GM19023 (cell line): ENCODE measurements at regions not wholly inside any gene's neighbourhood (a gene's known extent, or its start where the extent isn't known, plus 50 kb on each side); places are given as distances from the start of the nearest gene placed in this dataset.

Source experiments
- ATAC-seq: cut with Tn5 transposase; IDR thresholded peaks from one replicate; pipeline ENCODE4 v1.9.1; 2021; ENCODE audit warnings: mild to moderate bottlenecking, moderate library complexity; ENCODE audit not compliant: unreplicated experiment

- no peak for ATAC-seq
These were observed 50.0 kb upstream of the DOCK9 start for GRCh38 chr13:99027661-99028425.

DNA sequence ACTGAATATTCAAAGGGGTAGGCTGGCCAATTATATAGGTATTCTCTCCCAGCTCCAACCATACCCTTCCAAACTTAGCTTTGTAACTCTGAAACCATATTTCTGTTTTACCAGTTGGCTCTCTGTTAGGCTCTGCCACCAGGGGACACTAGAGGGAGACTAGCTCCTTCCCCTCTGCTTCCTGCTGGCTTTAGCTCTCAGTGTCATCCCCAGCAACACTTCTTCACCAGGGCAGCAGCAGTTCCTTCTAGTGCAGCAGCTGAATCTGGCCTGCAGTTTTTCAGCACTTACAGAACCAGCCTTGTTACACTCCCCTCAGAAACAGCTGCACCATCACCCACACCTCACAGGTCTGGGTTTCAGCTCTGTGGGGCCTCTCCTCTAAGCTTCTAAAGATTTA, 51.0 kb upstream of the DOCK9 start:
- ATAC-seq = no peak

- no peak for ATAC-seq
These were observed 51.7 kb upstream of the DOCK9 start for GRCh38 chr13:99029576-99029975.

- no peak for ATAC-seq
These were observed 52.5 kb upstream of the DOCK9 start for GRCh38 chr13:99030326-99030725.

DNA sequence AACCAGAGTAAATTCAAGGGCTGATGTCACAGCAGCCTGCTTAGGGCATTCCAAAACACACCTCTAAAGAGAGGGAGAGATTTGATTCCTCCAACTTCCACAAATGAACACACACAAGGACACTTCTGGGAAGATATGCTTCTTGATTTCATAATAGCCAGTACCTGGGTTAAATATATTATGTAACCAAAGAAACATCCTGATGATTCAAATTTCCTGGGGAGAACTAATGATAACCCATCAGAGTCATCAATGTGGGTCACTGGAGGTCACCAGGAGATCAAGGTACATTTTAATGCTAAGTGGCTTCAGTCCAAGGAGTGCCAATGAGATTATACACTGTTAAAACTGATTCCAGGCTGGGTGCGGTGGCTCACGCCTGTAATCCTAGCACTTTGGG, 54.0 kb upstream of the DOCK9 start:
- ATAC-seq = no peak

DNA sequence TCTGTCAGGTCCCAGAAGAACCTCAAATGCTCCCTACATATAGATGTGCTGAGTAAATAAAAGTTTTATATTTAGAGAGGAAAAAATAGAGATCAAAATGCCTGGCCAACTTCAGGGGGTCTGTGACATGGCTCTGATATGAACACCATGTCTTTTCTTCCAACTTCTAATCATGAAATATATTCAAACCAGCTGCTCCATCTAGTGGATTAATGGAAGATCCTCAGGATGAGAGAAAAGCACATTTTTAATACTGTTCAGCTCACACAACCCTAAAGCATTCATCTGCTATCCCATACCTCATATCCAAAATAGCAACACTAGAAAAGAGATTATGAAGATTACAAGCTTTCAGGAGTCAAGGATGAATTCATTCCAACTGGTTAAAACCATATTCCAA, 56.0 kb upstream of the DOCK9 start:
- no peak for ATAC-seq

- ATAC-seq = no peak
These were observed 56.6 kb upstream of the DOCK9 start for GRCh38 chr13:99034333-99035085.

- no peak for ATAC-seq
These were observed 57.9 kb upstream of the DOCK9 start for GRCh38 chr13:99035715-99036114.

DNA sequence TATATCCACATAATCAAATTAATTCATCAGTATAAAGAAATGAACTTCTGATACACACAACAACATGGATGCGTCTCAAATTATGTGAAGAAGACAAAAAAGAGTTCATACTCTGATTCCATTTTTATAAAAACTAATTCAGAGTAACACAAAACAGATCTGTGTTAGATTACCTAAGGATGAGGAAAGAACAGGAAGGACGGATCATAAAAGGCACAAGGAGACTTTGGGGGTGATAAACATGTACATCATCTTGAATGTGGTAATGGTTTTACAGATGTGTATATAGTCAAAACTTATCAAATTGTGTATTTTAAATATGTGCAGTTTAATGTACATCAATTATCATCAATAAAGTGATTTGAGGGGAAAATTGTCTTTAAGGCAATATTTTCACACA, 59.9 kb upstream of the DOCK9 start:
- no peak for ATAC-seq

GRCh38 chr13:99039718-99040280, 61.9 kb upstream of the DOCK9 start:
- ATAC-seq = no peak

- ATAC-seq = no peak
These were observed 62.8 kb upstream of the DOCK9 start for GRCh38 chr13:99040536-99041131.

DNA sequence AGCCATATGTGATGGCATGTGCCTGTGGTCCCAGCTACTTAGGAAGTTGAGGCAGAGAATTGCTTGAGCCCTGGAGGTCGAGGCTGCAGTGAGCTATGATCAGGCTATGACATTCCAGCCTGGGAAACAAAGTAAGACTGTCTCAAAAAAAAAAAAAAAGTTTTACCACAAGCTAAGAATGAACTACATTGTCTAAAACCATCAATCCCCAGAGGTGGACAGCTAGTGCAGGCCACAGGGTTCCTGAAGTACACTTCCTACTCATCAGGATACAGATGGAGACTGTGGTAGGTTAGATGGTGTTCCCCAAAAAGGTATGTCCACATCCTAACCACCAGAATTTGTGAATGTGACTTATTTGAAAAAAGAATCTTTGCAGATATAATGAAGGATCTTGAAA, 63.5 kb upstream of the DOCK9 start:
- ATAC-seq = no peak

GRCh38 chr13:99041788-99042187, 63.9 kb upstream of the DOCK9 start:
- ATAC-seq = no peak

DNA sequence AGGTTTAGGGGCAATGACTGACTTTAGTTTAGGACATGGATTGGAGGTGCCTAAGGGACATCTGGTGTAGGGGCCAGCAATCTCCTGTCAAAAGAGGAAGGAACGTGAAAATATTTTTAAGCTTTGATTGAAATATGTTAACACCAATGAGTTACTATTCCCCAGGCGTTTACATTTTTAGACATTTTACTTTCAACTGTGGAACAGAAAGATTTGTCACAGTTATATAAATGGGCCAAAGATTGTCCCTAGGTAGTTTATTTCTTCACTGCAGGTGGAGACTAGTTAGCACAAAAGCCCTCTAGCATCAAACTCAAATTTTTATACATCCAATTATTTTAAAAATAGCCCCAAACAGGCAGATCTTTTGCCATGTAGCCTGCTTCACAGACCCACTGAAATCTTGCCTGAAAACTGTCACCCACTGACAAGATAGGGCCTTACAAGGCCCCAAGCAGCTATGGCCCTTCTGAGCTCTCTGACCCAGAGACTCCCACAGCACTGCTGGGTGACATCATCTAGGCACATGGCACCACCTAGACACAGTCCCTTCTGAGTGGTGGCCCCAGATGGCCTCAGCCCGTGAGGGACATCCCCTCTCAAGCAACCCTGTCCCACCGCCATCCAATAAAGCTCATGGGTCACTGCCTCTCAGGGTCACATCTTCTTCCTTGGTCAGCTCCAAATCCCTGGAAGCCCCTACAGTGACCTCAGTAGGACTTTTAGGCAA, 64.8 kb upstream of the DOCK9 start:
- no peak for ATAC-seq

DNA sequence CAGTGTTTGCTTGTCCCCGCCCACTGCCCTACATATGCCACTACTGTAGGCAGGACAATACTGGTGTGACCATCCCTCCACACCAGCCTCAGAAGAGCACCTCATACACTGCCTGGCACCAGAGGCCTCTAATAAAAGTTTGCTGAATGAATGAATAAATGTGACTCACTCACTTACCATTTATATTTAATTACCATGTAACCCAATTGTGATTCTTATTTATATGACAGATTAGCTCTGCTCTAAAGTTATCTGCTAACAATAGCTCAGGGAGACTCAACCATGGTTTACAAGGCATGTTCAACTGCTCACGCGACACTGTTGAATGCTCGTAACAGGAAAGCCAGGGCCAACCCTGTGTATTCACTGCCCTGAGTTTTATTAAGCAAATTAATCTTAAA, 66.0 kb upstream of the DOCK9 start:
- ATAC-seq = no peak

DNA sequence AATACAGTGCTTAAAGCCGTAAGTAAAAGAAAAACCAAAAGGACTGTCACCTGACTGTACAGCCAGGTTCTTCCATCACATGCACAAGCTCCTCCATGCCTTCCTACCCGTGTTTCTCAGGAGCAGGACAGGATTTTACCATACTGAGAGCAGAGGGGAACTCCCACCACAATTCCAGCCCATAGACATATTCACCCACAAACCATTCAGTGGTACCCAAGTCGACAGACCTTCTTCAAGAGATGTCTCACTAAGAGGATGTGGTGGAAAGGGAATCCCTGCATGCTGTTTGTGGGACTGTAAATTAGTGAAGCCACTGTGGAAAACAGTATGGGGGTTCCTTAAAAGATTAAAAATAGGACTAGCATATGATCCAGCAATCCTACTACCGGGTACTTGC, 66.9 kb upstream of the DOCK9 start:
- ATAC-seq = no peak

GRCh38 chr13:99045396-99045795, 67.5 kb upstream of the DOCK9 start:
- no peak for ATAC-seq

- no peak for ATAC-seq
These were observed 69.0 kb upstream of the DOCK9 start for GRCh38 chr13:99046851-99047250.

GRCh38 chr13:99050983-99051488, 73.2 kb upstream of the DOCK9 start:
- ATAC-seq = no peak

DNA sequence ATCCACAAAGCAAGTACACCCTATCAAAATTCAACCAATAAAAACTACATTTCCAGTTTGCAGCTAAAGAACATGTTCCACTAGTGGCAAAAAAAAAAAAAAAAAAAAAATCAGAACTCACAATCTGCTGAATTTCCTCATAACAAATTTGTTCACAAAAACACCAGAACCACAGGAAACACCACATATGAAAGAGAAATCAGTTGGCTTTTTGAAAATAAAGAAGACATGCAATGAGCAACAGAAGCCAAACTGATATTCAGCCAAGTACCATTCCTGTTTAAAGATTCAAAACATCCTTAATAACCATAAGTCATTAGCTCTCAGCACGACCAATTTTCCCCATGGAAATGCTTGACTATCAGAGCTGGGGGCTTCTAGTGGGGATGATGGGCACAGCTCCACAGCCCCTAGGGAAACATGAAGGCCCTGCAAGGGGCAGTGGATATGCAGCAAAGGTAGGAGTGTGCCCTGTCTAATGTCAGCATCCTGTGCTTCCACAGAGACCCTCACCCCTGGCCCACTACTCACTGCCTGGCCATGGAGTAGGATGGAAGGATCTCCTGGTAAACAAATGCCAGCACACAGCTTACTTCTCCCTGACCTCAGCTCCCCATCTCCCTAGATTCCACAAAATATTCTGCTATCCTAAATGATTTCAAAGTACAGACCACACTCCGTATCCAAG, 74.0 kb upstream of the DOCK9 start:
- ATAC-seq = no peak
